Upper lobe of right lung (tissue), 1 donor: ENCODE measurements at regions not wholly inside any gene's neighbourhood (a gene's known extent, or its start where the extent isn't known, plus 50 kb on each side); places are given as distances from the start of the nearest gene placed in this dataset.
"Not testable (repeated sequence)": the region's sequence is repeated elsewhere in the genome, so short reads cannot be mapped to it uniquely, and the experiment has no call there.

Source experiments
- ATAC-seq: fragments of 200-7000 bp; cut with Tn5 transposase; one replicate; pipeline ENCODE4 v1.9.1; 2020; ENCODE audit warnings: mild to moderate bottlenecking, moderate library complexity
- DNase-seq: peaks from one replicate; pipeline ENCODE4 v3.0.0-alpha.2; 2020
- H3K27ac ChIP-seq: fragments of 200-600 bp; one replicate; pipeline ENCODE4 v1.8.0; 2022
- H3K27me3 ChIP-seq: fragments of 200-600 bp; one replicate; pipeline ENCODE4 v1.8.0; 2022; ENCODE audit warnings: mild to moderate bottlenecking
- H3K36me3 ChIP-seq: fragments of 200-600 bp; one replicate; pipeline ENCODE4 v1.8.0; 2022
- H3K4me1 ChIP-seq: fragments of 200-600 bp; one replicate; pipeline ENCODE4 v1.8.0; 2022
- H3K4me3 ChIP-seq: fragments of 200-600 bp; one replicate; pipeline ENCODE4 v1.8.0; 2022; ENCODE audit warnings: mild to moderate bottlenecking
- H3K9me3 ChIP-seq: fragments of 200-600 bp; one replicate; pipeline ENCODE4 v1.8.0; 2022
- CTCF ChIP-seq: fragments of 200-600 bp; IDR thresholded peaks from one replicate; pipeline ENCODE4 v1.8.0; 2022; ENCODE audit warnings: antibody characterized with exemption
- intact Hi-C: fragments of 100-400 bp; cut with DNase I; formaldehyde crosslinking; loops from one replicate; pipeline ENCODE4 v1.11.0; 2022
- donor health status: DM: no; HTN: yes; CAD: no; lungs with severe emphysema.

- DNase-seq = no peak
- intact Hi-C loops = no loop called here
- no peaks in the 10 kb centered on the region for H3K27me3 ChIP-seq
- peaks cover 2% of the 10 kb centered on the region for H3K9me3 ChIP-seq
- H3K27ac ChIP-seq = no peak overlapping the region
- no peak overlapping the region for H3K4me3 ChIP-seq
- no peaks in the 10 kb centered on the region for H3K36me3 ChIP-seq
- H3K4me1 ChIP-seq = no peaks in the 10 kb centered on the region
- no peak for ATAC-seq
- TF ChIP-seq CTCF = no peak
These were observed 211.8 kb upstream of the AVPR1A start for GRCh38 chr12:63362791-63363190.

- no peak for TF ChIP-seq CTCF
- DNase-seq (no peak), ATAC-seq (no peak)
- Histone ChIP-seq H3K27me3 (no peaks in the 10 kb centered on the region), H3K36me3 (no peaks in the 10 kb centered on the region), H3K4me3 (no peak overlapping the region), H3K27ac (no peak overlapping the region), H3K9me3 (no peaks in the 10 kb centered on the region), H3K4me1 (no peaks in the 10 kb centered on the region)
- intact Hi-C loops = no loop called here
These were observed 211.2 kb upstream of the AVPR1A start for GRCh38 chr12:63362166-63362565.

- H3K27ac ChIP-seq = no peak overlapping the region
- H3K4me1 ChIP-seq = no peaks in the 10 kb centered on the region
- DNase-seq (no peak), ATAC-seq (no peak)
- H3K36me3 ChIP-seq = no peaks in the 10 kb centered on the region
- H3K9me3 ChIP-seq = no peaks in the 10 kb centered on the region
- TF ChIP-seq CTCF = no peak
- intact Hi-C loops = no loop called here
- no peak overlapping the region for H3K4me3 ChIP-seq
- H3K27me3 ChIP-seq = no peaks in the 10 kb centered on the region
These were observed 204.0 kb upstream of the AVPR1A start for GRCh38 chr12:63354969-63355368.

GRCh38 chr12:63353559-63353958 lies 202.6 kb upstream of the AVPR1A start:
- ATAC-seq (no peak), DNase-seq (no peak)
- Histone ChIP-seq H3K27ac (no peak overlapping the region), H3K4me3 (no peak overlapping the region), H3K9me3 (no peaks in the 10 kb centered on the region), H3K4me1 (no peaks in the 10 kb centered on the region), H3K36me3 (no peaks in the 10 kb centered on the region), H3K27me3 (no peaks in the 10 kb centered on the region)
- intact Hi-C loops = no loop called here
- TF ChIP-seq CTCF = no peak

- ATAC-seq (no peak), DNase-seq (no peak)
- Histone ChIP-seq H3K27me3 (no peaks in the 10 kb centered on the region), H3K27ac (no peak overlapping the region), H3K36me3 (no peaks in the 10 kb centered on the region), H3K9me3 (no peaks in the 10 kb centered on the region), H3K4me3 (no peak overlapping the region), H3K4me1 (no peaks in the 10 kb centered on the region)
- intact Hi-C loops = no loop called here
- no peak for TF ChIP-seq CTCF
These were observed 200.4 kb upstream of the AVPR1A start for GRCh38 chr12:63351370-63351769.

- H3K9me3 ChIP-seq = no peaks in the 10 kb centered on the region
- no peak overlapping the region for H3K4me3 ChIP-seq
- no peaks in the 10 kb centered on the region for H3K36me3 ChIP-seq
- ATAC-seq (no peak), DNase-seq (no peak)
- no peak overlapping the region for H3K27ac ChIP-seq
- intact Hi-C loops = no loop called here
- H3K4me1 ChIP-seq = no peaks in the 10 kb centered on the region
- H3K27me3 ChIP-seq = no peaks in the 10 kb centered on the region
- no peak for TF ChIP-seq CTCF
These were observed 197.6 kb upstream of the AVPR1A start for GRCh38 chr12:63348556-63348955.

- H3K4me1 ChIP-seq, ATAC-seq, H3K36me3 ChIP-seq, DNase-seq, H3K4me3 ChIP-seq, H3K27me3 ChIP-seq, intact Hi-C loops, H3K27ac ChIP-seq, H3K9me3 ChIP-seq: not testable (repeated sequence)
These were observed 186.2 kb upstream of the AVPR1A start for GRCh38 chr12:63337158-63337557.
